GM21717 (cell line): ENCODE measurements at regions not wholly inside any gene's neighbourhood (a gene's known extent, or its start where the extent isn't known, plus 50 kb on each side); places are given as distances from the start of the nearest gene placed in this dataset.
"Not testable (repeated sequence)": the region's sequence is repeated elsewhere in the genome, so short reads cannot be mapped to it uniquely, and the experiment has no call there.

ENCODE experiments used
- ATAC-seq: cut with Tn5 transposase; IDR thresholded peaks from one replicate; pipeline ENCODE4 v1.9.1; 2021; ENCODE audit warnings: mild to moderate bottlenecking, moderate library complexity; ENCODE audit not compliant: unreplicated experiment

GRCh38 chr6:144392536-144392935, 107.4 kb downstream of the UTRN start:
- ATAC-seq, result no peak

- ATAC-seq, result no peak
Measured at GRCh38 chr6:144394210-144394609, 109.1 kb downstream of the UTRN start.

GRCh38 chr6:144395014-144395413, 109.9 kb downstream of the UTRN start:
- no peak for ATAC-seq

DNA sequence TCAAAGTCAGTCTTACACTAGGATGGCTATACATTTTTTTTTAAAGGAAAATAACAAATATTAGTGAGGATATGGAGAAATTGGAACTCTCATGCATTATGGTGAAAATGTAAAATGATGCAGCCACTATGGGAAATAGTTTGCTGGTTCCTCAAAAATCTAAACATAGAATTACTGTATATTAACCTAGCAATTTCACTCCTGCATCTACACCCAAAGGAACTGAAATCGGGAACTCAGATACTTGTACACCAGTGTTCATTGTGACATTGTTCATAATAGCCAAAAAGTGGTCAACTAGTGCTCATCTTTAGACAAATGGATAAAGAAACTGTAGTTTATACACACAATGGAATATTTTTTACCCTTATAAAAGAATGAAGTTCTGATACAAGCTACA, 110.7 kb downstream of the UTRN start:
- ATAC-seq, result no peak

DNA sequence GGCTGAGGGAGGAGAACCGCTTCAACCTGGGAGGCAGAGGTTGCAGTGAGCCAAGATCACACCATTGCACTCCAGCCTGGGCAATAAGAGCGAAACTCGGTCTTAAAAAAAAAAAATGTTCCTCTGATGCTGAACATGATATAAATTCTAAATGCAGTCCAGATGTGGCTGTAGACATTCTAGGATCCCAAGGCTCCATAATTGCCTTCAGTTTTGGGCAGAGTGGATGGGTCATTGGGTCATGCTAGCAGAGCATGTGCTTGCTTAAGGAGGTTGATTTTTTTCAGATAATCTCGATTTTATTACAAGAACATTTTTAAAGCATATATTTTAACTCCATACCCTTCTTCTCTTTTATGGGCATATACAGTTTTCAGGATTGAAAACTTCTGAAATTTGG, 112.0 kb downstream of the UTRN start:
- no peak for ATAC-seq

DNA sequence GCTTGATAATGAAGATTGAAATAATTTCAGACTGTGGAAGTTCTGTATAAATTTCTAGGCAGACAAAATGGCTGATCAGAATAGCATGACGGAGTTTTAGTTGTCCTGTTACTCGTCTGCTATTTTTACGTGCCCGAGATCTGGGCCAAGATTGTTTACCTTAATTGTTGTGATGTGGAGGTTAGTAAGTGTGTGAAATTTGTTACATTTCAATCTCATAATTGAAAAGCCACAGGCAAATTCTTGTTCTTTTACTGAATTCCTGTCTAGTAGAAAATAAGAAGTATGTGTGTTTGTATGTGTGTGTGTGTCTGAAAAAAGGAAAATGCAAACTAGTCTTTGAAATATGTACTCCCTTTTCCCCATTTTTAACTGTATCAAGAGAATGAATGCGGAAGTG, 115.2 kb downstream of the UTRN start:
- no peak for ATAC-seq

DNA sequence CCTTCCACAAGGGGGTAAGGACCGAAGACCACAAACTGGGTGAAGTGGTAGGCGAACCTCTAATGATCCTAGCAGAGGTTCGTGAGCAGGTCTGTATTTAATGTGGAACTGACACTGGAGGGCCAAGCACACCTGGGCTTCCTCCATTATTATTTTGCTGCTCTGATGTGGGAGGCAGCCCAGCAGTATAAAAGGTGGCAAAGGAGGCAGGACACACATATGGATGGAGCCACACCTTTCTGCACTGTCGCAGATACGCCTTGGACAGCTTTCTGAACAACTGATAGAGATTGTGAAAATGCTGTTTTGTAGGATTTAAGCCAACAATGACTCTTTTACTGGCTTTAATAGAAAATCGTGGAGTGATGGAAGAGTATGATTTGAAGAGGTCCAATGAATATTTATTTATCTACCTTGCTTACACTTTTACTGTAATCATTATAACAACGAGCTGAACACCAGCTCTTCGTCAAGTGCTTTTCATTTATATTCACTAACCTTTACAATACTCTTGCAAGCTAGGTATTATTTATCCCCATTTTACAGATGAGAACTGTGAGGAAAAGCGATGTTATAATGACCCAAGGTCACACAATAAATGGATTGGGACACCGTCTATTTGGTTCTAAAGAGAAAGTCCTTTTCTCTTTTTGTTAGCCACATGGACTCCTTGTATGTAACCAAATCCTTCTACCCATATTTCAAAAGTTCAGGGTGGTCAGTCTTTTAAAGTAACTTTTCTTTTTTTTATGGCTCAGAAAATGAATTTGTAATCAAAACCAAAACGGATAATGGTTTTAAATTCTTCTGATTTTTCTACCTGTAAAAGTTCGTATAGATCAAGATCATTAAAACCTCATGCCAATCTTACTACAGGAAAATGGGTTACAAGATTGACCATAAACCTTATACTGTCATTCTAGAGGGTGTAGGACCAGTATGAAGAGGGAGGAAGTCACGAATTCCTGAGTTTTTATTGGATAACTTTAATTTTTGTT, 116.9 kb downstream of the UTRN start:
- ATAC-seq, result no peak

GRCh38 chr6:144402750-144403149, 117.6 kb downstream of the UTRN start:
- ATAC-seq, result no peak

DNA sequence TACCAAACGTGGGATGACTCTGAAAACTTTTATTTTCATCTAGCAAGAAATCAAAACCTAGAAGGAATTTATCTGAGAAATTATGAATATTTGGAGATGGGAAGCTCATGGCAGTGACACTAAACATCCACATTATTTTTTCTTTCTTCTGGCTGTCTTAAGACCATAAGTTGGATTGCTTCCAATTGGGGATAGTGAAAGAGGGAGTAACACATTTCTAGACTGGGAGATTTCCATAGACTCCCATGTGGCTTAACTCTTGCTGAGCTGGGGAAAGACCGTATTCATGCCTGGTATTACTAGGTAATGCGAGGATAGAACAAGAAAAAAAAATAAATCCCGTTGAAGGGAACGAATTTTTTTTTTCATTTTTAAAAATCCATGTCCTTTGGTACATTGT, 120.0 kb downstream of the UTRN start:
- no peak for ATAC-seq

- ATAC-seq, result no peak
Measured at GRCh38 chr6:144406796-144407195, 121.7 kb downstream of the UTRN start.

DNA sequence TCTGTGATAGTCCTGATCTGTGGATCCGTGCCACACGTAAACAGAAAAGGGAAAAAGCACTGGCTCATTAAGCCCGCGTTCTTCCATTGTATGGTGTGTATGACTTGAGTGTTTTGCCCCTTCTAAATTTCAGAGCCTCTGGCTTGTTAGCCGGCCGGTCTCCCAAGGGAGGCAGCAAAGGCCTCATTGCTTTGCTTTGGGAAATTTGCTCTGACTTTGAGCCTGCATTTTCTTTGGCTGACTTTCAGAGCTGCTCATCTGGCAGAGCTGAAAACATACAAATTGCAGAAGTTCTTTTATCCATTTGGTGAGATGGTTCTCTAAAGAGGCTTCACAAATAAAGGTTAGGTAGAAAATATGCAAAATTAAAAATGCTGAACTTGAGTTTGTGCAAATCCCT, 123.0 kb downstream of the UTRN start:
- ATAC-seq, result no peak

DNA sequence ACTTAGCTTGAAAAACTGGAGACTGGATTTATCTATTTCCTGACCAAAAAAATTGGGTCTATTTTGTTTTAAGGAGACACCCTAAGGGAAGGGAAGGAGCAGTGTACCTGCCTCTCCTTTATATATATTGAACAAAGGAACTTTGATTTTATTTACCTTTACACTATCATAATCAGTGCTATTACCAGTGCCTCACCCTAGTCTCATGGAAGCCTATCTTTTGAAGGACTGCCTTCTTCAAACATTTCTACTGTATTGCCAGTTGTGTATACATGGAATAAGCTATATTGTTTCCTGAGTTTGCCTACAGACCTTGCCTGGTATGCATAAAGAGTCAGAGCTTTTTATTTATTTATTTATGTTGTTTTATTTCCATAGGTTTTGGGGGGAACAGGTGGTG, 124.9 kb downstream of the UTRN start:
- ATAC-seq, result no peak

GRCh38 chr6:144410574-144410973, 125.4 kb downstream of the UTRN start:
- not testable (repeated sequence) for ATAC-seq

DNA sequence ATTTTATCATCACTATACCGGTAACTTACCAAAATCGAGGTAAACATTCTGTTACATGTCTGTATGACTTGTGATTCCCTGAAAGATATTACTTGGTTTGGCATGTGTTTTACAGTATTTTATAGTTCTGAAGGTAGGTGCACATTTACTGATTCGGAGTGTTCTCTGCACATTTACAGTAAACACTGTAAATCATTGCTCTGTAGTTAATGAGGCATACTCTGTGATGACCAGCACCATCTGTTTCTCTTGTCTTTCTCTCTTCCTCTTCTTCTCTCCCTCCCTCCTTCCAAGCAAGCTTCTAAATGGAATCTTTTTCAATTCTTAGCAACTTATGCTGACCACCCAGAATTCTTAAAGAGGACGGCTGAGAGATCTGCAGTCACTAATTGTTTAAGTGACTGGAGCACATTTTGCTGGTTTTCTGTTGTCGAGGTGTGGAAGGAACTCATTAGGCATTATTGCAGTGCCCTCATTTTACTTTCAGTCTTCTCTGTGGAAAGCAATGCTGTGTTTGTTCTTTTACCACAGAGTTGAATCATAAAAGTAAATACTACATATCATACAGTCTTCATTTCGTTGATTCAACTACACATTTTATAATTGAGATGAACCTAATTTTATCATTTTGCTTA, 126.5 kb downstream of the UTRN start:
- ATAC-seq, result no peak

DNA sequence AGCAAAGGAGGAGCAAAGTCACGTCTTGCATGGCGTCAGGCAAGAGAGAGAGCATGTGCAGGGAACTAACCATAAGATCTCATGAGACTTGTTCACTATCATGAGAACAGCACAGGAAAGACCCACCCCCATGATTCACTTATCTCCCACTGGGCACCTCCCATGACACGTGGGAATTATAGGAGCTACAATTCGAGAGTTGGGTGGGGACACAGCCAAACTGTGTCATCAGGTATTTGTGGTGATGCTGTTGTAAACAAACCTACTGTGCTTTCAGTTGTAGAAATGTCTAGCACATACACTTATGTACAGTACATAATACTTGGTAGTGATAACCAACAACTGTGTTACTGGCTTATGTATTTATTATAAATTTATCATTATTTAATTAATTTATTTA, 128.3 kb downstream of the UTRN start:
- ATAC-seq, result no peak

DNA sequence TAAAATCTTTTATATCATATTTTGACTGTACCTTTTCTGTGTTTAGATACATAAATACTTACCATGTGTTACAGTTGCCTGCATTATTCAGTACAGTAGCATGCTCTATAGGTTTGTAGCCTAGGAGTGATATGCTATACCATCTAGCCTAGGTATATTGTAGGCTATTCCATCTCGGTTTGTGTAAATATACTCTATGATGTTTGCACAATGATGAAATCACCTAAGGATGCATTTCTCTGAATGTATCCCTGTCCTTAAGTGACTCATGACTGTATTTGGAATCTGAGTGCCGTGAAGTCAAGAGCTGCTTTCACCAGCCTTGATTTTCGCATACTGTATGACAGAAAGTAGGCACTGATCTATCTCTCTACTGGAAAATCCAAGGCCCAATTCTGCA, 129.9 kb downstream of the UTRN start:
- ATAC-seq, result no peak

DNA sequence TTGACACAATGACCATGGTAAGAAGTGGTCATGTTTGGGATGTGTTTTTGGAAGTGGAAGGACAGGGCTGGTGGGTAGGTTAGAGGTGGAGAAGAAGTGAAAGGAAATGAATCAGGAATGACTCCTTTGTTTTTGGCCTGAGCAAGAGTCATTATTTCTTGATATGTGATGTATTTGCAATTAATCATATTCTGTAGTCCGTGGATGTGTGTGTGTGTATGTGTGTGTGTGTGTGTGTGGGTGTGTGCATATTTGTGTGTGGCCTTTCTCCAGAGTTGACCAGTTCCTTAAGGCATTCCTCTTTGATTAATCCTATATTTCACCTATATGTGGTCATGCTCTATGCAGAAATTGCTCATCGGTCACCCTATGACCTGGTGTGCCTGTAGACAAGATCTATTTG, 130.7 kb downstream of the UTRN start:
- no peak for ATAC-seq

GRCh38 chr6:144416244-144416643, 131.1 kb downstream of the UTRN start:
- no peak for ATAC-seq

GRCh38 chr6:144416773-144417172, 131.6 kb downstream of the UTRN start:
- no peak for ATAC-seq

DNA sequence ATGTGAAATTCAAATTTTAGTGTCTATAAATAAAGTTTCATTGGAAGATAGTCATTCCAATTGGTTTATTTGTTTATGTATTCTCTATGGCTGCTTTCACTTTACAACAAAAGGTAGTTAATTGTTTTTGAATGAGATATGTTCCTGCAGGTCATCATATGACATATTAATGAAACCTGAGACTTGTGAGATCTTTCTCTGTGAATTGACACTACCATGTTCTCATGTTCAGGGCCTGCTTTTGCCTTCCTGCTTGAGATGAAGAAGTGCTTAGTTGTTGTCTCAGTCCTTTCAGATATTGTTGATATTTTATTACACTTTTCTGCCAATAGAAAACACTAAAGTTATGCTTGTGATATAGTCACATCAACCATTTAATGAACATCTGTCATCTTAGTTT, 132.5 kb downstream of the UTRN start:
- ATAC-seq, result no peak

DNA sequence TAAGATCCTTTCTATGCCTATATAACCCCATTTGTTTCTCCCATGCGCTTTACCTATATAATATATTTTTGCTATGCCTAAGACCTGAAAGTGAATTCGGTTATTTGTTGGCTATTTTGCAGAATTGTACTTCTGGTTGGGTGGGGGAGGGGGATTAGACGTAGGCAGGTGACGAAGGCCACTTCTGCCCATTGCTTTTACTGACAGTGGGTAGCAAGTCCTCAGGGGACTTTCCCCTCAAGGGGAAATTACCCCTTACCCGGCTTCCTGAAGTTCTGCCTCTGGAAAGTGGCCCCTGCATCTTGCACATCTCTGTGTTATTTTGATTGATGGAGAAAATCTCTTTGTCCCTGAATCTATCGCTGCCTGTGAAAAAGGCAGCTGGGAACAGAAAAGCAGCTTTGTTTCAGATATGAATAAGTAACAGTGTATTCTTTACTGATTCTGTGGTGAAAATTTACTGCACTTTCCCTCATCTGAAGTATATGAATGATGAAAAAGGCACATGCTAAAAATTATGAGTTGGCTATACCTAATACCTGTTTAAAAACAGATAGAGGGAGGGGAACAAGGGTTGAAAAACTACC, 133.9 kb downstream of the UTRN start:
- ATAC-seq, result no peak

- no peak for ATAC-seq
Measured at GRCh38 chr6:144423167-144423566, 138.0 kb downstream of the UTRN start.
